Islet of Langerhans (tissue), 1 donor: ENCODE measurements at regions not wholly inside any gene's neighbourhood (a gene's known extent, or its start where the extent isn't known, plus 50 kb on each side); places are given as distances from the start of the nearest gene placed in this dataset.

Experiments used
- FAIRE-seq: peaks from one replicate; lab custom pipeline; 2011; peaks lifted over from hg19 to GRCh38; lab: Jason Lieb, UNC

- no peak for FAIRE-seq
Observed at GRCh38 chr13:74869846-74870245, 612.1 kb downstream of the TBC1D4 start.

- no peak for FAIRE-seq
Observed at GRCh38 chr13:74868049-74868448, 613.9 kb downstream of the TBC1D4 start.

DNA sequence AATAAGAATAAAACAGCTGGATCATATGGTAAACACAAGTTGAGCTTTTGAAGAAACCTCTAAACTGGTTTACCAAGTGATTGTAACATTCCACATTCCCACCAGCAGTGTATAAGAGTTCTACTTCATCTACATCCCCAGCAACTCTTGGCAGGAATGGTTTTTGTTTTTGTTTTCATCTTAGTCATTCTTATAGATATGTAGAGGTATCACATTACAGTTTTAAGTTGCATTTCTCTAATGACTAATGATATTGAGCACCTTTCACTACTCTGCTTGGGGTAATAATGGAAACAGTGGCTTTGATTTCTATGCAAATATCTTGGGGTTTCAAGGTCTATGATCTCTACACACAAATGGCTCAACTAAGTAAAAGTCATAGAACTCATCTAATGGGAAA lies 614.5 kb downstream of the TBC1D4 start:
- no peak for FAIRE-seq

DNA sequence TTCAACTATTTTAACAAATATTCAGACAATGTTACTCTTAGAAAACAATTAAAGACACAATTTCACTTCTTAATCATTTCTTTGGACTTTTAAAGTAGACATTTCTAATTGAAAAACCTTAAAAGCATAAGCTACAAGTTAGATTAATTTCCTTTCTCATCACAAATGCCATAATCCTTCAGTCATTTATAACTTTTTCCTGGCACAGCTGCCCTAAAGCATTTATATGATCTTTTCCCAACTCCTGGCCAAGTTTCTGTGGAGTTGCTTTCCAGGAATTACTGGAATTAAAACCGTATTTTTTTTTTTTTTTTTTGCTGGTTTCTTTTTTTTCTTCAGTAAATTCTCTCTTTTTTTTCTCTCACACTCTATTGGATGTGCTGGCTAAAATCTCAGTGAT lies 615.9 kb downstream of the TBC1D4 start:
- FAIRE-seq: no peak

DNA sequence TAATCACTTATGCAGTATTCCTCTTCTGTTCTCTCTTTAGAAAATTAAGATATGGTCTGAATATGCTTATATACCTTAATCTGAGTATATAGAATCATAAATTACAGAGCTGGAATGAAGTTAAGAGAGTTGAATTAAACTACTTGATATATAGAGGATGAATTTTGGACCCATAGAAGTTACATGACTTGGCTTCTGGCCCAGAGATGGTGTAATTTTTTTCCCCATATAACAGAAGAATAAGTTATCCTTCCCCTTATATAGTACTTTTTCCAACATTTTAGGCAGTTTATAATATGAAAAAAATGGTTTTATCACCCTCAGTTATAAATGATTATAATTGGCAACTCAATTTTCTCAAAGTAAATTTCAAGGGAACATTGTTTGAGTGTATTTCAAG lies 616.3 kb downstream of the TBC1D4 start:
- FAIRE-seq: no peak

GRCh38 chr13:74860789-74861188 lies 621.2 kb downstream of the TBC1D4 start:
- no peak for FAIRE-seq

GRCh38 chr13:74850893-74851292 lies 631.1 kb downstream of the TBC1D4 start:
- FAIRE-seq: no peak

DNA sequence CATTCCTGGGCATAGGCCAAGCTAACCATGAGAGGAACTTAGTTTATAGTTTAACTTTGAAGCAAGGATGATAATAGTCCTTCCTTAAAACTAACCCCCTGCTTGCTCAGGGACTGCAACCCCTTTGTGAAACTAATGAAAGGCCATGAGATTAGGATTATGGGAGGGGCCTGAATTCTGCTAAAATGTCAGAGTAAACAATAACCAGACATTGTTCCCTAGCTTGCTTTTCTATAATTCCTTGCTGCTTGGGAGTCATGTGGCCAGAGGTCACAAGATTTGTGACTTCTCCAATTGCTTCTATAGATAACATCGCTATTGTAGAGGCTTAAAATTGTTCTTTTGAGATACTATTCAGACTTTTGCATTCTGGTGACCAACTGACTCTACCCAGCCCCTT lies 634.0 kb downstream of the TBC1D4 start:
- no peak for FAIRE-seq

DNA sequence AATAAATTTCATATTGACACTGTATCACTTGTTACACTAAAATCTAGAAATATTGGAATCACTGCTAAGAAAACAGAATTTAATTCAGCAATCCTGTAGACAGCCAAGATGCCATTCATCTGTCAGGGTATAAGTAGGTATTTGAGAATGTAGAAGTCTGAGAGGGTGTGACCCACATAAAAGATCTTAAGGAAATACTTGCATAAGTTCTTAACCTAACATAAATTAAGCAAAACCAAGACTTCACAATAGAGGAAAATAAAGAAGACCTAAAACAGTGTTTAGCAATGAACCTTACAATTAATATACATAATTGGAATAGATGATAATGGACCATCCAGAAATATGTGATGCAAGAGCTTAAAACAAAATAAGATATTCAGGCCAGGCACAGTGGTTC lies 636.2 kb downstream of the TBC1D4 start:
- FAIRE-seq: no peak

- FAIRE-seq: no peak
Observed at GRCh38 chr13:74841651-74842050, 640.3 kb downstream of the TBC1D4 start.

GRCh38 chr13:74841123-74841522 lies 640.8 kb downstream of the TBC1D4 start:
- no peak for FAIRE-seq

- FAIRE-seq: no peak
Observed at GRCh38 chr13:74839656-74840055, 642.3 kb downstream of the TBC1D4 start.

DNA sequence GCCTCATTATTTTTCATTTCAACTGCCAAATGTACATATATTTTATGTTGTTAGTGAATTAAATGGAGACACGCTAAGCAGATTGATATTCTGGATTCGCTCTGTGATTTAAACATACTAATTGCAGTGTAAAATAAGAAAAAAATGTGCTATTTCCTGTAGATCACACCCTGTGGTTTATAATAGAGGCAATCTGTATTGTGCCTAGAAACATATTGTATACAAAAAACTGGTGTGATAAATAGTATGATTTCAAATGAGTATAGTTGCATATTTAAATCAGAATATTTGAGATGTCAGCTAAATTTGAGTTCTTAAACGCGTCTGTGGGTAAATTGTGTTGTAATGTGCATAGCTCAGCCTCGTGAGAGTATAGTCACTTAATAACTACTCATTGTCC lies 643.9 kb downstream of the TBC1D4 start:
- no peak for FAIRE-seq

GRCh38 chr13:74836628-74837027 lies 645.3 kb downstream of the TBC1D4 start:
- no peak for FAIRE-seq

DNA sequence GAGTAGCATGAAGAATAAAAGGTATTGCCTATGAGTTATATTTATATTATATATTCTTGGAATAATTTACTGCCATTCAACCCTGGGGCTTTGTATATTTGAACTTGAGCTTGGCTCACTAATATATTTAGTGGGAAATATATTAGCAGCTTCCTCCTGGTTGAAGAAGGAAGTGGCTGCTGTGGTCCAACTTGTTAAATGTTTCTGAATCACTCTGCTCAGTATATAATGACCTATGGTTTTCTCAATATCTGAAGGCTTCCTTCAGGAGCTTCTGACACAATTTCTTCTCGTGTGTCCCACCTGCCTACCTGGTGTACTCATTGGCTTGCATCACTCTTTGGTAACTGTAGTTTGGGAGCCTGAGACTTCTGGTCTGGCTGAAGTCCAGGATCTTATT lies 646.4 kb downstream of the TBC1D4 start:
- no peak for FAIRE-seq

GRCh38 chr13:74825938-74826246 lies 656.1 kb downstream of the TBC1D4 start:
- FAIRE-seq: no peak

DNA sequence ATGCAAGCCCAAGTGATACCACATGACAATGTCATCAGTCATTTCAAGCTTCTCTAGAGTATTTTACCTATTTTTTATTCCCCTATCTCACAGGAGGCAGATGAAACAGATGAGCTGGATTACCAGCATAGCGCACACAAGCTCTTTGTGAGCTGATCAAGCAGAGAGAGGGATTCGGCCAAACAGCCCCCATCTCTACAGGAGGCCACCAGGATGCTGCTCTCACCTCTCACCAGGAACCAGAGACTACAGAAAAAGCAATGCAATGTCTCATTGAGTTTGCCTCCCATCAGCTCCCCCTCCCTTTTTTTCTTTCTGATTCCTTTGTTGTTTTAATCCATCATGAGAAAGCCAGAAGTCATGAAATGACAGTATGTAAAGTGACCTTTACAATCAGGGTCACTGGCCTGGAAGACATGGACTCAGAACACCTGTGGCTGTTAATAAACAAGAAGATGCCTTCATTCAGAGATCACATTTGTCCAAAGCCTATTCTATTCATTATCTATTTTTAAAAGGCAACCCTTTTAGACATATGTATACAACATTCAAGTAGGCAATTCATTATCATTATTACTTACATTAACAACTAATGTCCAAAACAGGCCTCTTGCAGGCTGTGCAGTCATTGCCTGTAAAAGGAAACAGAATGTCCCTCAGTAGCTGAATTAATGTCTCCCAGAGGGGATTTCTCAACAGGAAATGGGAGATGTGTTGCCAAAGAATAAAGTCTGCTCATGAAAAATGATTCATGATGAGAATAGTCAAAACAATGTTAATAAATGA lies 656.6 kb downstream of the TBC1D4 start:
- no peak for FAIRE-seq

- FAIRE-seq: no peak
Observed at GRCh38 chr13:74820809-74821208, 661.2 kb downstream of the TBC1D4 start.

DNA sequence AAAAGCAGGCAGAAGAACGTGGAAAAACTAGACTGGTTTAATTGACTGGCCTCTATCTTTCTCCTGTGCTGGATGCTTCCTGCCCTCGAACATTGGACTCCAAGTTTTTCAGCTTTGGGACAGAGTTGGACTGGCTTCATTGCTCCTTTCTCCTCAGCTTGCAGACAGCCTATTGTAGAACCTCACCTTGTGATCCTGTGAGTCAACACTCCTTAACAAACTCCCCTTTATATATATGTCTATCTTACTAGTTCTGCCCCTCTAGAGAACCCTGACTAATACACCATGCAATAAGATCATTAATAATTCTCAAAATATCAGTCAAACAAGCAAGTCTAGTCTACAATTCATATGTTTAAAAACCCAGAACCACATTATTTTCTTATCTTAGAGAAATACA lies 662.4 kb downstream of the TBC1D4 start:
- FAIRE-seq: no peak

DNA sequence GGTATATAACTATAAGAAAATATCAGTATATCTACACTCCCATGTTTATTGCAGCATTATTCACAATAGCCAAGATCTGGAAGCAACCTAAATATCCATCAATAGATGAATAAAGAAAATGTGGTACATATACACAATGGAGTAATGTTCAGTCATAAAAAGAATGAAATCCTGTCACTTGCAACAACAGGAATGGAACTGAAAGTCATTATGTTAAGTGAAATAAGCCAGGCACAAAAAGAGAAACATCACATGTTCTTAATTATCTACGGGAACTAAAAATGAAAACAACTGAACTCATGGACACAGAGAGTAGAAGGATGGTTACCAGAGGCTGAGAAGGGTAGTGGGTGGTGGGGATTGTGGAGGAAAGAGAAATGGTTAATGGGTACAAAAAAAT lies 665.2 kb downstream of the TBC1D4 start:
- FAIRE-seq: no peak

DNA sequence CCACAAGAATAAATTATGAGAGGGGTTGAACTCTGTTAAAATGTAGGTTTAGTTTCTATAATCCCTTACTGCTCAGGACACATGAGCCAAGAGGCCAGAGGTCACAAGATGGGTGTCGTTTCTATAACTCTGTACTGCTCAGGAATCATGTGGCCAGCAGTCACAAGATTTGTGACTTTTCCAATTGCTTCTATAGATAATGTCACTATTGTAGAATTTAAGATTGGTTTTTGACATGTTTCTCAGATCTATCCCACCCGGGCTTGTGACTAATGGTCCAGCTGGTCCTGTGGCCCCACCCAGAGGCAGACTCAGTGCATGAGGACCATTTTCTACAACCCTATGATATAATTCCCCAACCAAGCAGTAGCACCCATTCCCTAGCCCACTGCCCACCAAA lies 662.0 kb upstream of the KLF12 start:
- FAIRE-seq: no peak

DNA sequence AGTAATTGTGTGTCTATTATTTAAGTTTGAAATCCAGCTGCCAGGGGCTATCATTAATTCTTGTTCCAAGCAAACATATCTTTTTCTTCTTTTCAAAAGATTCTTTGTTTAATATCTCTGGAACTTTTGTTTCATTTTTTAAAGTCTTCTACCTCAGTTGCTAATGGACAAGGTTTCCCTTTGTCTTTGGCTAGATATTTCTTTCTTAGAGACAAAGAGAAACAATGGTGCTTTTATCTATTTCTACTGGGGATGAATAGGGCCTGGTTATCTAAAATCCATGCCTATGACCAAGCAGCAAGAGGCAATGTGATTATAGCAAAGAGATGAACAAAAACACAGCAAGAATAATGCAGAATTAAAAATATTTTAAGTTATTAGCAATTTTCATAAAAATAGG lies 661.3 kb upstream of the KLF12 start:
- FAIRE-seq: no peak

DNA sequence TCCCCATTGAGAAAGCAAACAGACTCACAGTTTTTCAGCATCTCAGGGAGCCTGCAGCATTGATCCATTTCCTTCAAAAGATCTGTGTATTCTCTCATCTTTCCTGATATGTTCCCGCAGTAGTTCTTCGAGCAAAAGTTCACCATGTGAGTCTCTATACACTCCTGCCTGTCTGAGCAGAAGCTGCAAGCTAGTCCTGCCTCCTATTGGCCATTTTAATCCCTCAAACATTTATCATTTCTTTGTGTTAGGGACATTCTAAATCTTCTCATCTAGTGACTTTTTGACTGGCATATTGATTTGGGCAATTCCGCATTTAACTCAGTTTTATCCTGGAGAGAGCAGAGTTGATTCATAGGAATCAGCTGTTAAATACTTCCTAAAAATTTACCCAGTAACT lies 660.4 kb upstream of the KLF12 start:
- no peak for FAIRE-seq

GRCh38 chr13:74794147-74794546 lies 659.9 kb upstream of the KLF12 start:
- FAIRE-seq: no peak

- no peak for FAIRE-seq
Observed at GRCh38 chr13:74784959-74785358, 650.8 kb upstream of the KLF12 start.
